ENCODE measurements at regions not wholly inside any gene's neighbourhood (a gene's known extent, or its start where the extent isn't known, plus 50 kb on each side); places are given as distances from the start of the nearest gene placed in this dataset.

GRCh38 chr5:2166306-2166978 lies 283.7 kb upstream of the IRX4 start:
- no peak for FAIRE-seq

More at GRCh38 chr5:2166306-2166978, 283.7 kb upstream of the IRX4 start:
- no peak for TF ChIP-seq CBX8 (IDR thresholded peaks at IDR 0.05; ENCODE audit: borderline replicate concordance, low read depth, low read length)
- no peak for TF ChIP-seq YY1 (IDR thresholded peaks at IDR 0.05; ENCODE audit: low read depth, low read length)
- TF ChIP-seq KDM1A (IDR thresholded peaks at IDR 0.05; ENCODE audit: borderline replicate concordance, low read length), result no peak
- H3K79me2 ChIP-seq (ENCODE audit: control insufficient read depth in 1 of 2, insufficient read depth in 2 of 2, low read length in 2 of 2), result no peaks in the 10 kb centered on the region
- H2AK5ac ChIP-seq (ENCODE audit: low read depth, low read length), result no peak overlapping the region
- H3K4ac ChIP-seq (replicated peaks; ENCODE audit: insufficient read length, low read depth, low read length), result no peak overlapping the region
- no peaks in the 10 kb centered on the region for H3K27me3 ChIP-seq (replicated peaks in 1 of 4; ENCODE audit: control insufficient read depth in 3 of 4, extremely low read depth in 1 of 4, insufficient read depth in 3 of 4, low read length in 3 of 4)
- H3K23ac ChIP-seq (ENCODE audit: insufficient read length), result no peak overlapping the region
- ChIA-PET CTCF (ENCODE audit: partially characterized antibody) (interaction anchor here (1.3 to 1.6 kb wide), 2 partner anchors 10 to 15 kb away, joined by 4 to 7 read pairs; no protein-coding TSS in a partner anchor), POLR2A (ENCODE audit: partially characterized antibody) (no interaction called here)
- 0 out of 2 replicates have a peak overlapping the region, but pooled peaks have one; percentile 90 for H2BK12ac ChIP-seq (ENCODE audit: low read depth, low read length)
- H4K91ac ChIP-seq (replicated peaks; ENCODE audit: insufficient read length, low read length), result no peak overlapping the region
- no peaks in the 10 kb centered on the region; the same call in 1 of the 2 replicates for H3K23me2 ChIP-seq (ENCODE audit: low read depth, low read length)
- H3K9ac ChIP-seq (replicated peaks in 1 of 4; ENCODE audit: extremely low read depth in 1 of 4, low read depth in 3 of 4, low read length in 3 of 4), result no peak overlapping the region
- H2BK5ac ChIP-seq (ENCODE audit: low read depth, low read length), result no peak overlapping the region
- no peaks in the 10 kb centered on the region for H3K9me3 ChIP-seq (ENCODE audit: insufficient read depth in 2 of 2, low read depth in 1 of 2, low read length in 1 of 2)
- 91% methylated on average over 17 of the region's 17 CpGs; no CpG with 5 or more reads in 1 of the 2 experiments for WGBS, 2 experiments (ENCODE audit: extremely low coverage in 1 of 2, insufficient coverage in 1 of 2, insufficient read length in 1 of 2, insufficient replicate concordance in 2 of 2, low coverage in 1 of 2, low lambda C conversion rate in 2 of 2, missing lambda C conversion rate in 1 of 2)
- H3K4me3 ChIP-seq (ENCODE audit: extremely low read depth in 1 of 4, insufficient read depth in 2 of 4, low read depth in 3 of 4, low read length in 4 of 4), result no peak overlapping the region
- no peak overlapping the region for H2BK15ac ChIP-seq (ENCODE audit: low read length)
- H3K36me3 ChIP-seq (ENCODE audit: control insufficient read depth in 2 of 4, insufficient read depth in 4 of 4, low read length in 3 of 4), result no peaks in the 10 kb centered on the region
- H2AFZ ChIP-seq (ENCODE audit: low read length), result no peak overlapping the region
- H3K4me1 ChIP-seq (replicated peaks in 1 of 4; ENCODE audit: control insufficient read depth in 3 of 4, insufficient read depth in 4 of 4, low read length in 3 of 4), result peaks cover 4 to 30% (median 9%) of the 10 kb centered on the region in 4 experiments
- no peak overlapping the region for H3K14ac ChIP-seq (ENCODE audit: insufficient read length)
- no peak overlapping the region for H4K8ac ChIP-seq (ENCODE audit: extremely low read depth, insufficient read depth, low read length)
- H3K79me1 ChIP-seq (ENCODE audit: low read depth, low read length), result no peaks in the 10 kb centered on the region
- H2BK20ac ChIP-seq (ENCODE audit: low read length), result no peak overlapping the region
- H3K18ac ChIP-seq (ENCODE audit: extremely low read depth, low read length), result no peak overlapping the region
- no peak overlapping the region for H4K5ac ChIP-seq (ENCODE audit: insufficient read length, low read depth, low read length)
- no peak overlapping the region for H3K27ac ChIP-seq (ENCODE audit: low read depth, low read length)
- no peaks in the 10 kb centered on the region for H4K20me1 ChIP-seq (replicated peaks in 1 of 2; ENCODE audit: control insufficient read depth in 1 of 2, insufficient read depth in 2 of 2, low read length in 2 of 2)
- H3K56ac ChIP-seq (replicated peaks; ENCODE audit: insufficient read length, low read depth, low read length), result no peak overlapping the region
- no peak overlapping the region for H2BK120ac ChIP-seq (replicated peaks; ENCODE audit: low read depth, low read length)
- DNase-seq (ENCODE audit: low read depth in 1 of 2, low spot score in 2 of 2), result no peak
- no peak overlapping the region for H3K4me2 ChIP-seq (ENCODE audit: insufficient read depth in 1 of 2, low read depth in 2 of 2, low read length in 2 of 2)

Measured in H1 (cell line).